ENCODE measurements at regions not wholly inside any gene's neighbourhood (a gene's known extent, or its start where the extent isn't known, plus 50 kb on each side); places are given as distances from the start of the nearest gene placed in this dataset.
"Not testable (repeated sequence)": the region's sequence is repeated elsewhere in the genome, so short reads cannot be mapped to it uniquely, and the experiment has no call there.

DNA sequence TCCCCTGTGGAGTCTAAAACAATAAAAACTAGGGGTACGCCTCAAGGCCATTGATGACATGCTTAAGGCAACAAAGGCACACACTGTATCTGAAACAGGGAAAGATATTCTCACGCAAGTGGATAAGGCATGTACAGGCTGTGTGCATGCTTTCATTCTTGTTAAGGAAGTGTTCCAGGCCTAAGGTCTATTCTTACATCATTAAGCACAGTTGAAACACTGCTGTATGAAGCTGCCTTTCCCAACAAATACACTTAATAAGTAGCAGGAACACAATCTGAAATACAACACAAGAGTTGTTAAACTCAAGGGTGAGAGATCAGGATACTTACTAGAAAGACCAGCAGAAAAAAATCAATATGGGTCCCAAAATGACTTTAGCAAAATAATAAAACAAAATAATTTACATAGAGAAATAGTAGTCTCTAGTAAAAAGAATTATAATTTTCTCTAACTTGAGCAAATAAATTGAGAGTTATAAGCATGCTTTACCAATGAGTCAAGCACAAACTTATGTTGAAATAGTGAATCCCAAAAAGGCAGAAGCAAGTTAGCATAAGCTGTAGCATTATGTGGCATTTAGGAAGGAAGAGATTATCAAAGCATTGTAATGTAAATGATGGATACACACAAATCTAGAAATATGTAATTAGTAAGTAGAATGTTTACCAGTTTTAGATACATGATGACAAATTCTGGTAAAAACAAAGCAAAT is 796.9 kb downstream of the SLITRK1 start:
- DNase-seq: no peak

DNA sequence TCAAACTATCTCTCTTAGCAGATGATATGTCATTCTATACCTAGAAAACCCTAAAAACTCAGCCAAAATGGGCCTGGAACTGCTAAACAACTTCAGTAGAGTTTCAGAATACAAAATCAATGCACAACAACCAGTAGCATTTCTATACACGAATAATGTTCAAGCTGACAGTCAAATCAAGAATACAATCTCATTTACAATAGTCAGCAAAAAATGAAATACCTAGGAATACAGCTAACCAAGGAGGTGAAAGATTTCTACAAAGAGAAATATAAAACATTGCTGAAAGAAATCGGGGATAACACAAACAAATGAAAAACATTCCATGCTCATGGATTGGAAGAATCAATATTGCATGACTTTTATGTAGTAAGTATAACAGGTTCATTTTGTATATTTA is 804.8 kb downstream of the SLITRK1 start:
- DNase-seq: no peak

DNA sequence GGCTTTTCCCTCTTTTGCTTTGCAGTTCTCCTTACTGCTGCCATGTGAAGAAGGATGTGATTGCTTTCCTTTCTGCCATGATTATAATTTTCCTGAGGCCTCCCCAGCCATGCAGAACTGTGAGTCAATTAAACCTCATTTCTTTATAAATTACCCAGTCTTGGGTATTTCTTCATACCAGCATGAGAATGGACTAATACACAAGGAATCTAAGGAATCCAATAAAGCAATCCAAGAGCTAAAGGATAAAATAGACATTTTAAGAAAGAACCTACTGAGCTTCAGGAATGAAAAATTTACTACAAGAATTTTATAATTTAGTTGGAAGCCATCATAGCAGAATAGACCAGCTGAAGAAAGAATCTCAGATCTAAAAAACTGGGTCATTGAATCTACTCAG is 808.3 kb downstream of the SLITRK1 start:
- not testable (repeated sequence) for DNase-seq

DNA sequence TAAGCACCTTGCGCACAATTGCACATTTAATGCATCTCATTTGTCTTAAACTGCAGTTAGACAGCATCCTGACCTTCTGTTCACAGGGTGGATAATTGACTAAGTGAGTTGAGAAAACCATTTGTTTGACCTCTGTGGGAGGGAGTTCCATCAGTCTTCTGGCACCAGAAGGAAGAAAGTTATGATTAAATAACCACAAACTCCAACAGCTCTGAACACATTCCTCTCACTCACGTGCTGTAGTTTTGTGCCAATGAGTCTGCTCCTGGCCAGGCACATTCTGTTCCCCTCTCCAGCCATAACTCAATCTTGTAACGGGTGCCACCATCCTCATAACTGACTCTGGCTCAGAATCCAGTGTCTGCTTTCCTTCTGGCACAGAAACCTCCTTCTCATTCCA is 817.2 kb downstream of the SLITRK1 start:
- DNase-seq: no peak

DNA sequence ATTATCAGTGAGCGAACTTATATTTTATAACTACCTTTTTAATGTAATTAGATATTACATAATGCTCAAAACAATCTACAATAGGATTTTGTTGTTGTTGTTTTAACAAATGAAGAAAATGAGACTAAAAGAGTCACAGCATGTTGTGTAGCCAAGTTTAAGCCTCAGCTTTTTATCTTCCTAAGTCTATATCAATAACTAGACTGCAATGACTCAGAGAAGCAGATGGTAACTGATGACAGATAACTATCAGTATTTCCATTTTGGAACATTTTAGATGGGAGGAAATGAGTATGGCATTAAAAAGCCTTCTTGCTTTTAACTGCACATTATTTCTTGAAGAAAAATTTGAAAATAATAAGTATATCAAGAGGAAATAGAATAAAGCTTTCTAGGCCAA is 825.2 kb downstream of the SLITRK1 start:
- no peak for DNase-seq

DNA sequence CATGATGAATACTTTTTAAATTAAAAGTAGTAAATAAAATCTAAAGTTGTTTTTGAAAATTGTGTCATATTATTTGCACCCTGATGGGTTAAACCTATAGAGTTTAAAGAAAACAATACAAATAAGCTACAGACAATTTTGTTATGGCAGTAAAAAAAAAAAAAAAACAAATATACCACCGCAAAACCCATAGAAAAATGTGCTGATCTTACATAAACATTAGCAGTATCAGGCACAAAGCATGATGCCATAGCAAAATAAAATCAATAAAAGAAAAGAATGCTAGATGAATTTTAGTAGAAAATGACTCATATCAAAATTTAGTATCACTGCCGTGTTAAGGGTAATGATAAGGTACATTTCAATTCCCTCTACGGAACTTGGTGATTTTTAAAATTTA is 826.0 kb downstream of the SLITRK1 start:
- DNase-seq: no peak

DNA sequence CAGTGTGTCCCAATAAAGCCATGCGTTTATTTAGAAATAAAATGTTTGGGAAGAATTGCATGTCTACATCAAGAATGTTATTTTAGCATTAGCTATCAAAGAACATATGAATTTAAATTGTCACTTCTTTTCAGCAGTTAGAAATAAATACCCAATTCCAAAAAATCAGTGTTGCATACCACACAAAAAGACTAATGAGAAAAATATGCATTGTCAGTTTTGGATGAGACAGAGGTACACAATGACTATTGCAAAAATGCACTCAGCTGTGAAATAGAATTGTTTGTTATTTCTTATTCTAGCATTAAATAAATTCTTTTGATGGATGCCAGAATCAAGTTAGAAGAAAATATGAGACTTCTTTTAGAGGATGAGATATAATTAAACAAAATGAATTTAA is 833.9 kb downstream of the SLITRK1 start:
- DNase-seq: no peak

DNA sequence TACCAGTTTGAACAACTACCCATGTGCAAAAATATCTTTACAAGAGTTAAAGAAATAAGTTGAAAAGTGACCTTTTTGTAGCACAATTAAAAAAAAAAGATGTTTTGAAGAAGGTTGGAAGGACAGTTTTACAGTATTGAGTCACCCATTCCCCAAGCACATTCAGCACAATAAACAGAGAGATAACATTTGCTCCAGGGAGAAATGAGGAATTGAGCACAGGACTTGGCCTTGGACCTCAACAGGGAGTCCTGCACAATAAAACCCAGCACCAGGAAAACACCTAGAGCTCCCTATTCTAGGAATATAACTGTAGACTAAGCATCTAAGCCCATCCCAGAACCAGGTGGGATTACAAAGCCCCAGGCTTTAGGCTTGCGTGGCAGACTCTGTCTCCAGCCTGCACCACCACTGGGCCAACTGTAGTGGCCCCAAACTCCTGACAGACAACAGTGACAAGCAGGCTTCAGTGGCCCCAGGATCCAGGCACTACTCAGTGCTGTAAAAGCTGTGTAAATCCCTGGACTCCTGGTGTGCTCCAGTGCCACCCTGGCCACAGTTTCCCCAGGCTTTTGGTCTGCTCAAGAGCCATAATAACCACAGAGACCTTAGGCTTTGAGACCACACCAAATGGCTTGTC is 857.2 kb downstream of the SLITRK1 start:
- DNase-seq: no peak

DNA sequence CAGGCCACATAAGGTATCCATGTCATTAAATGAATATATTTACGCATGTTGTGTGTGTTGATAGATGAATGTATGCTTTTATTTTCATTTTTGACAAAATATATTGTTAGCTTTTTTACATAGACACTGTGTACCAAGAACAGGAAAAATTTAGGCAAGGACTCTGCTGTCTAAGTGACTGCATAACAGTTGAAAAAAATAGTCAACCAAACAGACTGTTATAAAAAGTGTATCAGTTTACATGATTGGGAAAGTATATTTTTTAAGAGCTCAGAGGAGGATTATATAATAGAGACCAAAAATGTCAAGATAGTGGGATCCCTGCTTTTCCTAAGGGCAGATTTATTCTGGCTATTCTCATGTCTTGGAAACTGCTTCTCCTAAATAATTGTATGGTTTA is 858.0 kb downstream of the SLITRK1 start:
- no peak for DNase-seq

DNA sequence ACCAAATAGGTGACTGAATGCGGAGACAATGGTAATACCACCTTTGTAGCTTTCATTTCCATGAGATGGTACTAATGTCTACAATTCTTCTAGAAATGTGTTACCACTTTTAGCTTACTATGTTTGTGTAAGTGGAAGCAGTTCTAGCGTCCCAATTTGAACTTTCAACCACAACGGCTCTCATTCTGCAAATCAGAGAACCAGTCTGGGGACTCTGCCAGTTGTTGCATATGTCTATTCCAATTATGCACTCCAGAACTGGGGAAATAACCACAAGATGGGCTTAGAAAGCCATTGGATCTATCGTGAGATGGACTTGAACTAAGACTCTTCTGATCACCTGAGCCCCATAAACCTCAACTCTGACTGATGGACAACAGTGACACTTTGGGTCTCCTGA is 862.3 kb downstream of the SLITRK1 start:
- no peak for DNase-seq

DNA sequence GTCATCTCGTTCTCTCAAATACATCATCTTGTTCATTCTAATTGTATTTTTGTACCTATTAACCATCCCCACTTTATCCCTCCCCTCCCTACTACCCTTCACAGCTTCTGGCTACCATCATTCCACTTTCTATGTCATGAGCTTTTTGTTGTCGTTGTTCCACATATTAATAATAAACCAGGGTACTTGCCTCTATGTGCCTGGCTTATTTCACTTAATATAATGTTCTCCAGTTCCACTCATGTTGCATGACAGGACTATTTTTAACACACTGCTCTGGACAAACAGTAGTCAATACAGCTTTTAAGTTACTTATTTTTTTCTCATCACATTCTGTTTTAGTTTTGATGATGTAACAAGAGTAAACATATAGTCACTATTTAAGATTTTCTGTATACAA is 872.3 kb downstream of the SLITRK1 start:
- DNase-seq: no peak

DNA sequence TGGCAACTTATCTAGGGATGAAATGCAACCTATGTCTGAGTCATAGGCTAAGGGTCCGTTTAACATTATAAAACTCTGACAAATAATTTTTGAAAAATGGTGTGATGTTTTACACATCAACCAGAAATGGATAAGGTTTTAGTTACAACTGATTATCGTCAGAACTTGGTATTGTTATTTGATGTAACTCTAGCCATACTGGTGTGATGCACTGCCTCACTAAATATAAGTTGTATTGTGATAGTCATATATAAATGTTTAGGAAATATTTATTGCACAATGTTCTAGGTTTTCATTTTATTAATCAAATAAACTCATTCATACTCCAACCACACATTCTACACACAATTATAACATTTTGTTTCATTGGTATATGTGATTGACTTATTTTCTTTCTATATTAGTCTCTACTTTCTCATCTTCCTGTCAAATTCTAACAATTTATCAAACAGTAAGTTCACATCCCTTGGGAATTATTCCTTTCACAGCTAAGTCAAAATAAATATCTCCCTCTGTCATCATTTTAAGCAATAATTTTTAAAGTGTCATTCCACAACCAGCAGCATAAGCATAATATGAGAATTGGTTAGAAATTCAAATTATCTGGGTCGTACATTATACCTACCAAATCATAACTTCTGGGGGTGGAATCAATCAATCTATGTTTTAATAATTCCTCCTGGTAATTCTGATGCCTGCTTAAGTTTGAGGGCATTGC is 873.9 kb downstream of the SLITRK1 start:
- no peak for DNase-seq

DNA sequence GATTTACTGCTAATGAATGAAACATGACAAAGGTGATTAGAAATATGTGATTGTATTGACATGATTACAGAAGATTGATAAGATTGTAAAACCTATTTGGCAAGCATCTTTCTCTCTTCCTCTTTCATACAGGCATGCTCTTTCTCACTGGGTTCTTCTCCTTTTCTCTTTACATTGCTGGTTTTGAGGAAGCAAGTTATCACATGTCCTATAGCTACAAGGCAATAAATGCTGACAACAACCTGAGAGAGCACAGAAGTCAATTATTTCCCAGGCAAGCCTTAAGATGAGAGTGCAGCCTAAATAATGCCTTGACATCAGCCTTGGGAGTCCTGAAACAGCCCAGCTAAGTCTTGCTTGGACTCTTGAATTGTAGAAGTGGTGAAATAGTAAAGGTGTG is 875.0 kb downstream of the SLITRK1 start:
- no peak for DNase-seq

DNA sequence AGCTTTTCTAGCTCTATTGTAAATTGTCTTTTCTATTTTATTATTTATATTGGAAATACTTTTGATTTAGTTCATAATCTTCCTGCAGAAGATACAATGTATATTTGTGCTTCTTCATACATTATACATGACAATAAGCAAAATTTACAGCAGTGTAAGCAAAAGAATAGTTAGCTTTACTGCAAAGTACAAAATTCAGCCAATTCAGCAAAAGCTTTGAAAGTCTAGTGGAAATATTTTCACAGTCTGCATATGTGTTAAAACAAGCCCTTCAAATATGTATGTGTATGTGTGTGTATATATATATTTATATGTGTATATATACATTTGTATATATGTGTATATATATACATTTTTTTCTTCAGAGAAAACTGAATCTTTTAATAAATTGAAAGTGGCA is 879.1 kb downstream of the SLITRK1 start:
- no peak for DNase-seq

DNA sequence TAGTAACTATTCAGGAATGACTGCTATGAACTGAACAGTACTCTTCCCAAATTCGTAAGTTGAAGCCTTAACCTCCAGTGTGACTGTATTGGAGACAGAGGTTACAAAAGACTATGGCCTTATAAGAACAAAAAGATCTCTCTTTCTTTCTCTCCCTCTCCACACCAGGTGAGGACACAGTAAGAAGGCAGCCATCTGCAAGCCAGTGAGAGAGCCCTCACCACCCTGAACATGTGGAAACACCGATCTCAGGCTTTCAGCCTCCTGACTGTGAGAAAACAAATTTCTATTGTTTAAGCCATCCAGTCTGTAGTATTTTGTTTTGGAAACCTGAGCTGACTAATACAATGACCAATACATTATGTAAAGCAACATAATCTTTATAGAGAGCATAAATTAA is 888.9 kb downstream of the SLITRK1 start:
- no peak for DNase-seq

DNA sequence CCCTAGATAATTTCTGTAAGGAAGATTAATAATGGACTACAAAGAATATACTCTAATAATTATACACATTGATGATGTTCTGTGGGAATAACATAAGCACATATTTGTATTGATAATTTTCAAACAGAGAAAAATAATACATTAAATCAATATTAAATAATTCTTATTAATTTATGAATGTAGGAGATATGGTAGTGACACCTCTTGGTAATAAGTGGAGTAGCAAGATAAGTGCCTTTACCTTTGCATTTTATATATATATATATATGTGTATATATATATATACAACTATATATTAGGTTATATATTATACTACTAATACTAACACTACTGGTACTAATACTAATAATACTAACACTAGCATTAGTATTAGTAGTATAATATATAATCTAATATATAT is 905.8 kb downstream of the SLITRK1 start:
- no peak for DNase-seq

DNA sequence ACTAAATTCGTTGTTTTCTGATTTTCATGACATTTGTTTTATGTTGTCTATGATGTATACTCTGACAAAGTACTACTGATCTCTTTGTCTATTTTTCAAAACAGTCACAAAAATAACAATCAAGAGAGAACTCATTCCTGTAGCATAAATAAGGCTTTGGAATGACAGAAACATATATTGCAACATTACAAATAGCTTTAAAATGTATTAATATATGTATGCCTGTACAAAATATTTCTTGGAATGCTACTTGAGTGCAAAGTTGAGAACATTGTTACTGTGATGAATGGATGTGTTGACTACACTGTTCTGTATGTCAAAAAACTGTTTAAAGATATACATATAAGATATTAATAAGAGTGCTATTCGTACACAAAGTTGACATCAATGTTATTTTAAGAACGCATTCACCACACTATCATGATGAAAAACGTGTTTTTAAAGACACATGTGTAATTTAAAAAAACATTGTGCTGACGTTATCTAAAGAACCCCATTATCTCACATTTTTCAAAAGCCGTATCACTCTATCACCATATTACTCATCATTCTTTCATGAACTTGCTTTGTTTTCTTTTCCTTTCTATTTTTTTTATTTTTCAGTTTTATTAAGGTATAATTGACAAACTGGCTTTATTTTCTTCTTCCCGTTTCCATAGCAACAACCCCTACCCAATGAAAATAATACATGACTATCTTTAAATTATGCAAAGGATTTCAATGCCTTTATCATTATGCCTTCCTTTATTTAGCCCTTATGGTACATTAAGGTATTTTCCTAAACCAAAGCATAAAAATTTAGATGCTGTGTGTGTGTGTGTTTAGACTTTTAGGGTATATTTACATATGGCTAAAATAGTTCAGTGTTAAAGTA is 918.8 kb downstream of the SLITRK1 start:
- DNase-seq: no peak

DNA sequence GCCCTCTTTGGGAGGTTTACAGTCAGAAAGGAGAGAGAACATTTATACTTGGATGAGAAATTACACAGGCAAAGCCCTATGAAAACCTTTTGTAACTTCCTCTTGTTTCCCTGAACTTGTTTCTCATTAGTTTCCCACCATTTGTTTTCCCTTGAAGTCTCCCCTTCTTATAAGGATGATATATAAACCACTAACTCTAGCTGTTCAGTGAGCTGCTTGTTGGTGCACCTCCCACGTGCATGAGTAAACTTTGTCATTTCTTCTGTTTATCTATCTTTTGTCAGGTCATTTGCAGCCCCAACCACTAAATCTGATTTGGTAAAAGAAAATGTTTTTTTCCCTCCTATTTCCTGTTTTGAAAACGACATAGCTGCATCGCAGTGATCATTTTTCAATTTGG is 919.9 kb downstream of the SLITRK1 start:
- no peak for DNase-seq

DNA sequence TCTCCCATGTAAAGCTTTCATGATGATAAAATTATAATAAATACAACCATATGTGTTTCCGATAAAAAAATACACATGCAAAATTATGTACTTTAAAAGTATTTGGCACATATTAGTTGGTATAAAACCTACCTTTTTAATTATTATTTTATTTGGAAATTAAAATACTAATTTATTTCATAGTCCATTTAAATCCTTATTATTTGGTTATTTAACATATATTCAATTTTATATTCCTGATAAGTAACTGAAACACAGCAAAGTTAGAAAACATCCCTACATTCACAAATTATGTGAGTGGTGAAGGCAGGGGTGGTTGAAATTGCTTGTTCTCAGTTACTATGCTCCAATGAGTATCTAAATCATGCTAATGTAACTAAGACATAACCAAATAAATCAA is 920.5 kb downstream of the SLITRK1 start:
- no peak for DNase-seq

DNA sequence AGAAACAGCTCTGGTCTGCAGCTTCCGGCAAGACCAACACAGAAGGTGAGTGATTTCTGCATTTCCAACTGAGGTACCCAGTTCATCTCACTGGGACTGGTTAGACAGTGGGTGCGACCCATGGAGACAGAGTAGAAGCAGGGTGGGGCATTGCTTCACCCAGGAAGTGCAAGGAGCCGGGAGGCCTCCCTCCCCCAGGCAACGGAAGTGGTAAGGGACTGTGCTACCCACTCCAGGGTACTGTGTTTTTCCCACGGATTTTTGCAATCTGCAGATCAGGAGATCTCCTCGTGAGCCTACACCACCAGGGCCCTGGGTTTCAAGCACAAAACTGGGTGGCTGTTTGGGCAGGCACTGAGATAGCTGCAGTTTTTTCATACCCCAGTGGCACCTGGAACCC is 929.9 kb downstream of the SLITRK1 start:
- not testable (repeated sequence) for DNase-seq

DNA sequence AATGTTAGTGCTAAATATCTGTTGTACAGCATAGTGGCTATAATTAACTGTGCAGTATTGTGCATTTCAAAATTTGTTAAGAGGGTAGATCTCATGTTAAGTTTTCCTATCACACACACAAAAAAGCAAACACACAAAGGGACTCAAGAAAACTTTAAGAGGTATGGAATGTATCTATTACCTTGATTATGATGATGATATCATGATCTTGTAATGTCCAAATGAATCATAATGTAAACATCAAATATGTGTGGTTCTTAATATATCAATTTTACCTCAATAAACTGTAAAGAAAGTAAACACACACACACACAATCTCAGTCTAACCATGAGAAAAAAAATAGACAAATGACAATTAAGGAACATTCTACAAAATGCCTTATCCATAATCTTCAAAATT is 934.6 kb downstream of the SLITRK1 start:
- DNase-seq: no peak

DNA sequence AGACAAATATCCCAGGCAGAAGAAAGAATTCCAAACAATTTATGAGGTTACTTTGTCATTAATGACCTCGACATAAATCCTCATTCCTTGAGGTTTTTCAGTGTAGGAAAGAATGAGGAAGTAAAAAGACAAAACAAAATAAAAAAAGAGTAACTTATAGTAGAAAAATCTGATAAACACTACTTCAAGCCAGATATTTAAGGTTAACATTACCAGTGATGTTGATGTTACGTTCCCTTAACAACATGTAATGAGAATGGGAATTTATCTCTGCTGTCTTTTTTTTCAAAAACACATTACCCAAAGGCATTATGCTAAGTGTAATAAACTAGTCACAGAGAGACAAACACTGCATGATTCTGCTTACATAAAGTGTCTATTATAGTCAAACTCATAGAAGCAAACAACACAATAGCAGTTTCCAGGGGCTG is 935.1 kb downstream of the SLITRK1 start:
- no peak for DNase-seq

DNA sequence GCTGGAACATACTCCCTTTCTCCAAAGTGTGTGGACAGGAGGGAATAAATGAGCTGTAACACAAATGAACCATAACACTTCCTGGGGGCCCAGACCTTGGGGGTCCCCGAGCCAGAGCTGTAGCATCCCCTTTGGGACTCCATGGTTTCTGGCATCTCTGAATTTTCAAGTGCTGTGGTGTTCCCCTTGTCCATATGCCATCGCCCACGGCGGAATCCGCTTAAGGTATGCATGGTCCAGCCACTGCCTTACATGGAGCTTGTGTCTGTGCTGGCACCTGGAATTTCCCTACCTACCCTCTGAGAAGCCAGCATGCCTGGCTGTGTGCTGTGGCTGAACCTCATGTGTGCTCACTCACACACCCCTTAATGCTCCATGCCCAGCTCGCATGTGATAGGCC is 943.6 kb downstream of the SLITRK1 start:
- DNase-seq: no peak
